Upper lobe of left lung (tissue), 4 donors: ENCODE measurements at regions not wholly inside any gene's neighbourhood (a gene's known extent, or its start where the extent isn't known, plus 50 kb on each side); places are given as distances from the start of the nearest gene placed in this dataset.

ENCODE experiments used
- CTCF ChIP-seq, 6 experiments: fragments of 450-650 bp in 4 of 6; fragments of 200-600 bp in 2 of 6; sonication (generic) in 2 of 6; IDR thresholded peaks; one replicate each; pipeline ENCODE4 v1.5.1; 2016 to 2019; ENCODE audit warnings: antibody characterized with exemption in 6 of 6
- POLR2A ChIP-seq, 4 donors: fragments of 450-650 bp; IDR thresholded peaks; one replicate each; pipeline ENCODE4 v1.5.1; 2016 to 2017; ENCODE audit warnings: antibody characterized with exemption in 4 of 4, mild to moderate bottlenecking in 2 of 4
- POLR2AphosphoS5 ChIP-seq, 2 donors: sonication (generic); formaldehyde crosslinking; IDR thresholded peaks; one replicate each; pipeline ENCODE4 v1.5.1; 2017; ENCODE audit warnings: antibody characterized with exemption in 2 of 2

- TF ChIP-seq POLR2AphosphoS5 (IDR thresholded peaks at IDR 0.05) (no peak), CTCF (IDR thresholded peaks at IDR 0.05) (no peak), POLR2A (IDR thresholded peaks at IDR 0.05) (no peak)
Observed at GRCh38 chr20:47984437-47984836, 199.2 kb upstream of the SULF2 start.
